GM08714 (cell line): ENCODE measurements at regions not wholly inside any gene's neighbourhood (a gene's known extent, or its start where the extent isn't known, plus 50 kb on each side); places are given as distances from the start of the nearest gene placed in this dataset.
"Not testable (repeated sequence)": the region's sequence is repeated elsewhere in the genome, so short reads cannot be mapped to it uniquely, and the experiment has no call there.

ENCODE experiments used
- H3K4me3 ChIP-seq: fragments of 200-500 bp; sonication (Bioruptor generic); 2 replicates; pipeline ENCODE4 v1.5.1; 2014; ENCODE audit warnings: mild to moderate bottlenecking, low read length, inconsistent platforms
- ZNF274 ChIP-seq: IDR thresholded peaks from 2 replicates; pipeline ENCODE4 v1.6.1; 2012; ENCODE audit warnings: mild to moderate bottlenecking, low read depth, low read length

DNA sequence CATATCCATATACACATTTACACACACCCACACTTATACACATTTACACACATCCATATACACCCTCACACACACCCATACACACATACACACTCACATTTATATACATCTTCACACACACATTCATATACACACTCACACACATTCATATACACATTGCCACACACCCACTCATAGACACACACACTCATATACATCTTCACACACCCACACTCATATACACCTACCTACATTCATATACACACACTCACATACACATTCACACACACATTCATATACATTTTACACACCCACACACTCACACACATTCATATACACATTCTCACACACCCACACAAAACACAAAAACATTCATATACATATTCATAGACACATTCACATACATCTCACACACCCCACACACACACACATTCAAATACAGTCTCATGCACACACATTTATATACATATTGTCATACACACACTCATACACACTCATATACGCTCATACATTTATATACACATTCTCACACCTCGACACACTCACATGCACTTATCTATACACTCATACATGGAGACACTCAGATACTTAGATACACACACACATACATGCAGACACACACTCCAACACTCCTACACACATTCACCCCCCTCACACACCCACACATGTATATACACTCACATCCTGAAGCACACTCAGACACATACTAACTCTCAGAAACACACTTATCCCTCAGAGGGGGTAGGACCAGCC, 82.1 kb downstream of the MRPL14 start:
- no peak overlapping the region for H3K4me3 ChIP-seq
- TF ChIP-seq ZNF274 = no peak

DNA sequence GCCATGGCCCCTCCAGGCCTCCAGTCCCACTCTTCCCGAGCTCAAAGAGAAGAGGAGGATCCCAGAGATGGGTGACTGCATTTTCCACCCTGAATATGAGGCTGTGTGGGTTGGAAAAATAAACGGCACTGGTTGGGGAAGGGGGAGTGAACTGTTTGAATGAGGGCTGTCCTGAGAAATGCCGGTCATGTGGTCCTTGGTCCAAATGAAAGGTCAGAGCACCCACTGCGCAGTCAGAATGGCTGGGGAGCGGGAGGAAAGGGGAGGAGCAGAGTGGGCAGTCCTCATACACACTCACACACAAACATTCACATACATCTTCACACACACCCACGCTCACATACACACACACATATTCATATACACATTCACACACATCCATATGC, 83.1 kb downstream of the MRPL14 start:
- TF ChIP-seq ZNF274 = no peak
- no peak overlapping the region for H3K4me3 ChIP-seq

DNA sequence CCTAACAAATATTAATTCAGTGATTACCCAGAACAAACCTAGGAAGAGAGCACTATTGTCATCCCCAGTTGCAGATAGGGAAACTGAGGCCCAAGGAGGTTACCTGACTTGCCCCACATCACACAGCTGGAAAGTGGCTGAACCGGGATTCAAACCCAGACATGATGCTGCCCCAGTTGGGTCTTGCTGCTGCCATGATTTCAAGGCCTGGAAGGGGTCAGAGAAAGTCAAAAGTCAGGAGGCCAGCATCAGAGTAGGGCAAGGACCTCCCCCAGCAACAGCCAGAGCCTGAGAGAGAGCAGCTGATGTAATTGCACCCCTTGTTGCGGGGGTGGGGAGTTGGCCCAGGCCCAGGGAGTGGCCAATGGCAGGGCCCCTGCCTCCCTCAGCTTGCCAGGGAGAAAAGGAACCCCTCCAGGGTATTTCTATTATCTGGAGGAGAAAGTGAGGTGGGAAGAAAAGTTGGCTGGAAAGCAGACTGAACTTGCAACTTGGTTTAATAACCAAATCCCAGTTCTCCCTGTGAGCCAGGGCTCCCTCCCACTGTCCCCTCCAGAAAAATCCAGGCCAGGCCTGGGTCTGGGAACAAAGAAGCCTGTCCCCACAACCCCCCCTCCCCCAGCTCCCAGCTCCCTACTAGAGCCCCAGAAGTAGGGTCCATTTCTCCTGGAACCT, 83.6 kb downstream of the MRPL14 start:
- no peak overlapping the region for H3K4me3 ChIP-seq
- no peak for TF ChIP-seq ZNF274

DNA sequence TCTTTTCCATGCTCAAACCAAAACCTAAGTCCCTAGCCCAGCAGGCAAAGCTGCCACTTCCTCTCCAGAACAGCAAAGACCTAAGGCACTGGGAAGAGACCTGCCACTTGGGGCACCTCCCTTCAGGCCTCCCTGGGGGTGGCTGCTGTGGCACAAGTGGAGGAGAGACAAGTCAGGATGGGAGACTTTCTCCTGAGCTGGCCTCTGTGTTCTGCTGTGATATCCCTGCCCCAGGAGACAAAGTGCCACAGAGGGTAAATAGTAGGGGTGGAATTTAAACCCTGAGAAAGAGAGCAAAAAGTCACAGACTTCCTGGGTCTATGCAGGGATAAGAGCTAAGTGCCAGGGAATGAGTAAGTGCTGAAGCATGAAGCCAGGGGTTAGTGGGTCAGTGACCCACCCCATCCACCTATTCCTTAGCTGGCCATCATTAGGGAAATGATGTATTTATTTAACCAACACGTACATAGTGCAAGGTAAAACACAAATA, 84.2 kb downstream of the MRPL14 start:
- H3K4me3 ChIP-seq = no peak overlapping the region
- TF ChIP-seq ZNF274 = no peak

DNA sequence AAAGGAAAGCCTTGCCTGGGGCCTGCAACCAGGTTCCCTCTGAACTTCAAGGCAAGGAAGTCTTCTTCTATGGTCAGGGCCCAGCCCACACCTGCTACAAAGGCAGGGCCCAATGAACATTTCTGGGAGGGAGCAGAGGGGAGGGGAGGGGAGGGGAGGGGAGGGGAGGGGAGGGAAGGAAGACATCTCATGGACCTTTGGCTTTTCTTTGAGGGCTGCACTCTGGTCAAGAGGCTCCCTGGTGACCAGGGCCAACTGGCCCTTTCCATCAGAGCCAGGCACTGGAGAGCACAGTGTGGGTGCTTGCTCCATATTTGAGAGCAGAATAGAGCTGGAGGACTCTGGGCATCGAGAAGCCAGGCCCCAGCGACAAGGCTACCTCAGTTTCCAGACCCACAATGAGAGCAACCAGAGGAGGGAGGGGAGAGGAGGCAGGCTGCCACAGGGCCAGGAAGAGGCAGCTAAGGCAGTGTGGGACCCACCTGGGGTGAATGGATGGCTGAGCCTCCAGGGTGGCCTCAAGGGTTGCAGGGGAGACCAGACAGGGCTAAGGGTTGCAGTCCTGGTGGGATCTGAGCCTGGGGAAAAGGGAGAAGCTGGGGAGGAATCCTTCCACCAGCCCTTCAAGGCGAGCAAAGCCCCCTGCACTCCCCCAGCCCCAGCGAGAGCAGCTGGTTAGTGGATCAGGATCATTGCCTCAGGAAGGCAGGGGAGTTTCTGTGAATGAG, 84.8 kb downstream of the MRPL14 start:
- H3K4me3 ChIP-seq = no peak overlapping the region
- TF ChIP-seq ZNF274 = no peak

DNA sequence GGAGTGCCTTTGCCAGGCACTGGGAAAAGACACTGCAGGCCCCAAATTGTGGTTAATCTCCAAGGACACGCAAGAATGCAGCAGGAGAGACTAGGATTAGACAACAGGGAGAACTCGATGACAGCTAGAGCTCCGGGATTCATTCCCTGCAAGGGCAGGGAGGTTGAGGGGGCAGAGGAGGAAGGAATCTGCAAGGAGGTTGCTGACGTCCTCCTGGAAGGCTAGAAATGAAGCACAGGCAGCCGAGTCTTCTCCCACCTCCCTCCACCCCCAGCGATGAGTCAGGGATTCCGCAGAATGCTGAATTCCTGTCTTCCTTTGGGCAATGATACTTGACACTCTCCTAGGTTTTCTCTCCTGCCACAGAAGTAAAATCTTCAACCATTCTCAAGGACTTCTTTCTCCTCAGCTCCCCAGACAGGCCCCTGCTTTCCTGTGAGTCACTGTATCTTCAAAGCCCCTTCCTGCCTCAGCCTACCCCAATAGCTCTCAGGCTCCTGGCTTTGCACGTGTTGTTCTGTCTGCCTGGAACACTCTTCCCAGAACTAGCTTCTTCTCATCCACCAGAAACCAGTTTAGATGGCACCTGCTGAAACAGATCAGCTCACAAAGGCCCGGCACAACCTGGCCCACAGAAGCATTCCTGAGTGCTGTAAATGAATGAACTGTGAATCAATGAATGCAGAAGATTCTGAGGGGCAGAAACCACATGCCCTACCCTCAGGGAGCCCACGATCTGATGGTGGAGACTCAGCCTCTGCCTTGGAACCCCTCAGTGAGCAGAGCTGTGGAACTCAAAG, 85.6 kb downstream of the MRPL14 start:
- no peak for TF ChIP-seq ZNF274
- no peak overlapping the region for H3K4me3 ChIP-seq

DNA sequence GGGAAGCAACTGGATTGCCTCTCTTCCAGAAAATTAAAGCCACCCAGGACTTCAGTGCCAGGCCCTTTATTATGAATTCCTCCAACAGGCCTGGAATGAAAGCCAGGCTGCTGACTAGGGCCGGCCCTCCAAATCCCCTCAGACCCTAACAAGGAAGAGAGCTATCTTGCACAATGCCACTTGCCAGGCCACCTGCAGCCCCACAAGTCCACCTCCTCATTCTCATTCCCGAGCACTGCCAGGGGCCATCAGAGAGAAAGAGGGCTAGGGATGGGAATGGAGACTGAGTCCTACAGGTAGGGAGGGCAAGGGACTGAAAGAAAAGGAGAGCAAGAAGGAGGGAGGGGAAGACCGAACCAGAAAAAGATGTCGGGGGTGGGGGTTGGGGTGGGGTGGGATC, 86.5 kb downstream of the MRPL14 start:
- no peak for TF ChIP-seq ZNF274

DNA sequence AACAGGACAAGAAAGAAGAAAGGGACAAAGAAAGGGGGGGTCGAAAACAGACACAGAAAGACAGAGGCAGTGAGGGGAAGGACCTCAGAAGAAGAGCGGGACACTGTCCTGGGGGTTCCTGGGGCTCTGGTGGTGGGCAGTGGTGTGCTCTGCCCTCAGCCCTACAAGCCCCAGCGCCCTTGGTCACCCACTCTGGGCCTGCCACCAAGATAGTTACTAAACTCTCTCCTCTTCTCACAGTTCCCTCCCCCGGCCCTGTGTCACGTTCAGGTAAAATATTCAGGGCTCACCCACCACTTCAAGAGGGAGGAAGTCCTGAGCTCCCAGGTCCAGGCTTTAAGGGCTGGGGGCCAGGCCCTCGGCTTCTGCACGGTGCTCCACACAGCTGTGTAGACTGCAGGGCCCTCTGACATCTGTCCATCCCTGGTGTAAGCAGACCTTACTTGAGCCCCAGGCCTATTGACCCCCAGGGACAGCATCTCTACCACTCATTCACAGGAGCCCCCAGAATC, 87.4 kb downstream of the MRPL14 start:
- no peak overlapping the region for H3K4me3 ChIP-seq
- TF ChIP-seq ZNF274 = no peak

More for the DNA sequence above, 86.5 kb downstream of the MRPL14 start:
- no peak overlapping the region for H3K4me3 ChIP-seq

DNA sequence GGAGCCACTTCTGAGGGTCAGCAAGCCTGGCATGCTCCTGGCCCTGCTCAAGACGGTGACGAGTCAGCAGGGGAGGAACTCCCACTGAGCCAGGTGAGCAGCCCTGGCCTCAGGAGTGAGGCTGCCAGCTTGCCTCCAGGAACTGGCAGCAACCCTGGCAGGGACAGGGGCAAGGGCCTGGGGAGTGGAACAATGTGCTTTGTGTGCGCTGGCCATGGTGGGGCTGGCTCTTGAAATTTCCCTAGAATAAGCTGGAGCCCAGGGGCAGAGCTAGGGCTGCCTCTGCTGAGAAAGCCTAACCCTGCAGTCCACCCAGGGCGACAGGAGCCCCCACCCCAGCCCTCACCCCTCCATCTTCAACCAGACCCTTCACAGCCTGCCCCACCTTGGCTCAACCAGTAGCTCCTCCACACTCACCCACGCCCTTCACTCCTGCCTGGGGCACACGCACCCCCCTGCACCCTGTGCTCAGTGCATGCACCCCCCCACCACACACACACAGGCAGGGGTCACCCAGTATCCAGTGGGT, 88.0 kb downstream of the MRPL14 start:
- no peak overlapping the region for H3K4me3 ChIP-seq
- no peak for TF ChIP-seq ZNF274

DNA sequence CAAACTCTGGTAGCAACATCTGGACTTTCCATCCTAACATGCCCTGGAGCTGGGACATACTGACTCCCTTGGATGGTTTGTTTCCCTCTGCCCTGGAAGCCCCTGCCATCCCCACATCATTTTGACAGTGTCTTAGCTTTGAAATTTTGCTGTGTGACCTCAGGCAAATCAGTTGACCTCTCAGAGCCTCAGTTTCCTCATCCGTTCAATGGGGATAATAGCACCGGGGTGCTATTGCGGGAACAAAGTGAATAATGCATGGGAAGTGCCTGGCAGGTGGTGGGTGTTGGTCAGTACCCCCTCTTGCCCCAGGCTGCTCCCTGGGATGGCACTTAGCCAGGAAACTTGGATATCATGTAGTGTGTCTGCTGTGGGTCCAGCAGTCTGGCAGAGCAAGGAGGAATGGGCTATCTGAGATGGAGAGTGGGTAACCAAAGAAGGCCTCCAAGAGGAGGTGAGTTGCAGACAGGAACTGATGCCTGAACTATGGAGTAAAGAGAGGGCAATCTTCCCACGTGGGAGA, 88.6 kb downstream of the MRPL14 start:
- TF ChIP-seq ZNF274 = no peak

DNA sequence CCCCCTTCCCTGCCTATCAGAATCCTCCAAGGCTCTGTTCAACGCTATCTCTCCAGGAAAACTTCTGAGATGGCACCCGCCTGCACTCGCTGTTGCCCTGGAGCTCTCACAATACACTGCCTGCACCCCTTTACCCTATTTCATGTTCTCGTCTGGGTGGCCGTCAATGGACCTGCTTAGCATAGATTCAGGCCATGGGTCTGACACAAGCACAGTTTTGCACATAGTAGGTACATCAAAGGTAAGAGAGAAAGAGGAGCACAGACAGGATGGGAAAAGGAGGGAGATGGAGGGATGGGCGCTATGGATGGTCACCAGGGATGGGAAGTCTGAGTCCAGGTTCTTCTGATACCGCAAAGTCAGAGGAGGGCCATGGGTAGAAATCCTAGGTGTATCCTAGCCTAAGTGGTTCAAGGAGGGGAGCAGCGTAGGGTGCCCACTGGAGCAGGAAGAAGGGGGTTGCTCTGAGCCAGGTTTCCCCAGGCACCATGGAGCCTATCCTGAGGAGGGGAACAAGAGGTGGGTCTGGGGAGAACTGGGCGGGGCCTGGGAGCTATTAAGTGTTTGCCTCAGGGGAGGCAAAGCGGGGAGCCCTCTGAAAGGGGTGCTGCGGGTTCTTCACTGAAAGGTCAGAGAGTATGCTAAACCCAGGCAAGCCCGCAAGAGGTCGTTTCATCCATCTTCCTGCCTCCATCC, 89.3 kb downstream of the MRPL14 start:
- no peak for TF ChIP-seq ZNF274
- no peak overlapping the region for H3K4me3 ChIP-seq

More for the DNA sequence above, 88.6 kb downstream of the MRPL14 start:
- H3K4me3 ChIP-seq = no peak overlapping the region

DNA sequence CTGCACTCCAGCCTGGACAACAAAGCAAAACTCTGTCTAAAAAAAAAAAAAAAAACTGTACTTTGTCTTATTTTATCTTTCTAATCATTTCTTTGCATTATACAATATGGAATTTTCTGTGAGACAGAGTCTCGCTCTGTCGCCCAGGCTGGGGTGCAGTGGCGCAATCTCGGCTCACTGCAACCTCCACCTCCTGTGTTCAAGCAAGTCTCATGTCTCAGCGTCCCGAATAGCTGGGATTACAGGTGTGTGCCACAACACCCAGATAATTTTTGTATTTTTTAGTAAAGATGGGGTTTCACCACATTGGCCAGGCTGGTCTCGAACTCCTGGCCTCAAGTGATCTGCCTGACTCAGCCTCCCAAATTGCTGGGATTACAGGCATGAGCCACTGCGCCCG, 90.0 kb downstream of the MRPL14 start:
- not testable (repeated sequence) for H3K4me3 ChIP-seq

DNA sequence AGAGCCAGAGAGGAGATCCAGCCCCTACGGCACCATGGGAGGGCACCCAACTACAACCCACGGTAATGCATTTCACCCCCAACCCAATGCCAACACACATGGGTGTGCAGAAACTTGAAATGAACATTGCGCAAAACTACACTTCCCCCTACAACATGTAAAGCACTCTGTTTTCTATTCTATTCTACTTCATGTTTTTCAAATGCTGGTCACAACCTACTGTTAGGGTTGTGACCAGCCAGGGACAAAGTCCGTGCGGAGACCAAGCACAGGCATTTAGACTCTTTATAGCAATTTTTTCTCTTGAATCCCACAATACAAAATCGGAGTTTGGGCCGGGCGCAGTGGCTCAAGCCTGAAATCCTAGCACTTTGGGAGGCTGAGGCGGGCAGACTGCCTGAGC, 90.6 kb downstream of the MRPL14 start:
- no peak for TF ChIP-seq ZNF274

More for the DNA sequence above, 90.6 kb downstream of the MRPL14 start:
- H3K4me3 ChIP-seq = no peak overlapping the region
